SK-N-SH (cell line): ENCODE measurements at regions not wholly inside any gene's neighbourhood (a gene's known extent, or its start where the extent isn't known, plus 50 kb on each side); places are given as distances from the start of the nearest gene placed in this dataset.

Experiments used
- CTCF ChIA-PET: fragments of 300-600, 350-600 bp; formaldehyde crosslinking; extraction: SDS; loops from one replicate; lab custom pipeline; 2021; lab: Yijun Ruan, JAX
- POLR2A ChIA-PET: fragments of 350-600 bp; sonication (Branson Sonifier 250); formaldehyde crosslinking; extraction: SDS; loops from one replicate; lab custom pipeline; 2020; ENCODE audit warnings: antibody characterized with exemption, inconsistent platforms; lab: Yijun Ruan, JAX
- DNase-seq: peaks from one replicate; pipeline ENCODE4 v3.0.0; 2012
- H2AFZ ChIP-seq: fragments of 200-600 bp; sonication (generic); 2 replicates; pipeline ENCODE4 v1.8.1; 2016; ENCODE audit warnings: antibody characterized with exemption, mild to moderate bottlenecking, low read depth
- H3F3A ChIP-seq: fragments of 200-600 bp; sonication (generic); replicated peaks from 2 replicates; pipeline ENCODE3; 2016; ENCODE audit warnings: antibody characterized with exemption, mild to moderate bottlenecking; ENCODE audit not compliant: insufficient read depth
- H3K27ac ChIP-seq, 2 experiments: fragments of 200-500 bp in 1 of 2; fragments of 200-600 bp in 1 of 2; sonication (Bioruptor generic) in 1 of 2; sonication (generic), shearing (Covaris generic) in 1 of 2; 2 replicates each; pipeline versions ENCODE4 v1.5.1 to v1.6.1; 2014 to 2016; ENCODE audit warnings: low read depth in 2 of 2, inconsistent platforms in 1 of 2, low read length in 1 of 2, mild to moderate bottlenecking in 1 of 2, mixed read lengths in 1 of 2
- H3K27me3 ChIP-seq: fragments of 200-600 bp; sonication (generic), shearing (Covaris generic); 2 replicates; pipeline ENCODE4 v1.6.1; 2016; ENCODE audit warnings: mixed run types; ENCODE audit not compliant: insufficient read depth
- H3K36me3 ChIP-seq, 2 experiments: fragments of 200-500 bp in 1 of 2; fragments of 200-600 bp in 1 of 2; sonication (Bioruptor generic) in 1 of 2; sonication (generic) in 1 of 2; replicated peaks in 1 of 2; 2 replicates each; pipeline versions ENCODE3 to v1.5.1; 2014 to 2016; ENCODE audit warnings: low read length in 1 of 2, mild to moderate bottlenecking in 1 of 2; ENCODE audit not compliant: insufficient read depth in 2 of 2, control insufficient read depth in 1 of 2
- H3K4me1 ChIP-seq, 2 experiments: fragments of 200-500 bp in 1 of 2; fragments of 200-600 bp in 1 of 2; sonication (Bioruptor generic) in 1 of 2; sonication (generic), shearing (Covaris generic) in 1 of 2; 2 replicates each; pipeline versions ENCODE4 v1.5.1 to v1.6.1; 2014 to 2016; ENCODE audit warnings: low read depth in 1 of 2, low read length in 1 of 2, mixed run types in 1 of 2; ENCODE audit not compliant: insufficient read depth in 2 of 2, control insufficient read depth in 1 of 2
- H3K4me2 ChIP-seq: fragments of 200-600 bp; sonication (generic), shearing (Covaris generic); 2 replicates; pipeline ENCODE4 v1.6.1; 2017; ENCODE audit warnings: mixed run types
- H3K4me3 ChIP-seq, 2 experiments: fragments of 200-500 bp in 1 of 2; fragments of 200-600 bp in 1 of 2; sonication (Bioruptor generic) in 1 of 2; sonication (generic), shearing (Covaris generic) in 1 of 2; 2 replicates each; pipeline versions ENCODE4 v1.5.1 to v1.8.1; 2014 to 2016; ENCODE audit warnings: low read depth in 2 of 2, inconsistent platforms in 1 of 2, low read length in 1 of 2, mild to moderate bottlenecking in 1 of 2, mixed read lengths in 1 of 2, moderate library complexity in 1 of 2
- H3K79me2 ChIP-seq: fragments of 200-600 bp; sonication (generic); 2 replicates; pipeline ENCODE4 v1.8.1; 2017; ENCODE audit warnings: mild to moderate bottlenecking; ENCODE audit not compliant: insufficient read depth
- H3K9ac ChIP-seq: fragments of 200-600 bp; sonication (generic); 2 replicates; pipeline ENCODE4 v1.6.1; 2017; ENCODE audit warnings: mixed run types
- H3K9me2 ChIP-seq: fragments of 200-600 bp; sonication (generic); 2 replicates; pipeline ENCODE4 v1.6.1; 2017; ENCODE audit warnings: mixed run types
- H3K9me3 ChIP-seq: fragments of 200-600 bp; sonication (generic); 2 replicates; pipeline ENCODE4 v1.6.1; 2017; ENCODE audit warnings: mixed run types, mild to moderate bottlenecking, moderate library complexity
- H4K20me1 ChIP-seq: fragments of 200-600 bp; sonication (generic); 2 replicates; pipeline ENCODE4 v1.6.1; 2017; ENCODE audit warnings: mild to moderate bottlenecking, mixed run types; ENCODE audit not compliant: insufficient read depth
- CHD2 ChIP-seq: fragments of 150-350 bp; IDR thresholded peaks from 2 replicates; pipeline ENCODE4 v1.6.1; 2018; ENCODE audit warnings: low read length; ENCODE audit not compliant: partially characterized antibody
- ELF1 ChIP-seq: IDR thresholded peaks from 2 replicates; pipeline ENCODE4 v1.4.0; 2012
- FOSL2 ChIP-seq: IDR thresholded peaks from 2 replicates; pipeline ENCODE4 v1.4.0; 2012; ENCODE audit warnings: low read depth, mild to moderate bottlenecking, moderate library complexity, borderline replicate concordance
- FOXJ3 ChIP-seq: sonication (generic); formaldehyde crosslinking; IDR thresholded peaks from 2 replicates; pipeline ENCODE4 v1.5.1; 2020; ENCODE audit warnings: mild to moderate bottlenecking, missing genetic modification reagents
- FOXM1 ChIP-seq: IDR thresholded peaks from 2 replicates; pipeline ENCODE4 v1.4.0; 2012; ENCODE audit warnings: low read depth, mild to moderate bottlenecking
- GATA2 ChIP-seq: sonication (generic); formaldehyde crosslinking; IDR thresholded peaks from 2 replicates; pipeline ENCODE4 v1.5.0; 2020; ENCODE audit warnings: mild to moderate bottlenecking, missing genetic modification reagents
- JUND ChIP-seq: IDR thresholded peaks from 2 replicates; pipeline ENCODE4 v1.4.0; 2012
- MEF2A ChIP-seq: IDR thresholded peaks from 2 replicates; pipeline ENCODE4 v1.4.0; 2012; ENCODE audit warnings: low read depth, borderline replicate concordance
- NFIC ChIP-seq: IDR thresholded peaks from 2 replicates; pipeline ENCODE4 v1.4.0; 2012; ENCODE audit warnings: borderline replicate concordance
- PBX3 ChIP-seq: IDR thresholded peaks from 2 replicates; pipeline ENCODE4; 2012
- POLR2AphosphoS5 ChIP-seq: IDR thresholded peaks from 2 replicates; pipeline ENCODE4 v1.6.1; 2012; ENCODE audit warnings: low read depth, low read length
- RXRA ChIP-seq: IDR thresholded peaks from 2 replicates; pipeline ENCODE4 v1.4.0; 2012; ENCODE audit warnings: low read depth, mild to moderate bottlenecking, borderline replicate concordance
- SMC3 ChIP-seq: IDR thresholded peaks from 2 replicates; pipeline ENCODE4 v1.6.1; 2012; ENCODE audit warnings: low read depth, low read length, improper control_type of control experiment
- TAF1 ChIP-seq: IDR thresholded peaks from 2 replicates; pipeline ENCODE4 v1.6.1; 2012; ENCODE audit warnings: low read depth, mild to moderate bottlenecking, low read length, moderate library complexity, borderline replicate concordance
- TEAD4 ChIP-seq: IDR thresholded peaks from 2 replicates; pipeline ENCODE4 v1.4.0; 2012; ENCODE audit warnings: mild to moderate bottlenecking, borderline replicate concordance; ENCODE audit not compliant: insufficient read depth
- YY1 ChIP-seq: IDR thresholded peaks from 2 replicates; pipeline ENCODE4 v1.4.0; 2012; ENCODE audit warnings: low read depth, mild to moderate bottlenecking
- WGBS: methylation state at CpG from one replicate; pipeline ENCODE4 v1.1.6; 2017; ENCODE audit warnings: low lambda C conversion rate; 5-methylcytosine and 5-hydroxymethylcytosine counted together
- TF ChIP-seq, protein P1 (sequence below): IDR thresholded peaks from 2 replicates; pipeline ENCODE4 v1.6.1; 2012; ENCODE audit warnings: mild to moderate bottlenecking, low read depth, low read length, moderate library complexity

- ChIA-PET CTCF (interaction anchor here (1.0 kb wide), 1 partner anchor 18 kb away, joined by 3 read pairs; no protein-coding TSS in a partner anchor), POLR2A (no interaction called here)
- no peak overlapping the region for H3K4me3 ChIP-seq
- no peaks in the 10 kb centered on the region for H3K4me1 ChIP-seq
- H3K79me2 ChIP-seq = no peaks in the 10 kb centered on the region
- no peaks in the 10 kb centered on the region for H3K9me2 ChIP-seq
- no peak overlapping the region for H3K27ac ChIP-seq
- no peaks in the 10 kb centered on the region for H3K27me3 ChIP-seq
- no peaks in the 10 kb centered on the region for H3F3A ChIP-seq
- H3K9ac ChIP-seq = no peak overlapping the region
- no peak overlapping the region for H3K4me2 ChIP-seq
- no peaks in the 10 kb centered on the region for H3K9me3 ChIP-seq
- no peaks in the 10 kb centered on the region for H4K20me1 ChIP-seq
- no peaks in the 10 kb centered on the region for H3K36me3 ChIP-seq
- TF ChIP-seq FOXM1 (no peak), POLR2AphosphoS5 (no peak), TAF1 (no peak), FOXJ3 (CRISPR knock-in tag) (no peak), FOSL2 (no peak)
- DNase-seq = no peak
- H2AFZ ChIP-seq = no peak overlapping the region
Observed at GRCh38 chr2:21676676-21677075, 552.9 kb downstream of the TDRD15 start.

DNA sequence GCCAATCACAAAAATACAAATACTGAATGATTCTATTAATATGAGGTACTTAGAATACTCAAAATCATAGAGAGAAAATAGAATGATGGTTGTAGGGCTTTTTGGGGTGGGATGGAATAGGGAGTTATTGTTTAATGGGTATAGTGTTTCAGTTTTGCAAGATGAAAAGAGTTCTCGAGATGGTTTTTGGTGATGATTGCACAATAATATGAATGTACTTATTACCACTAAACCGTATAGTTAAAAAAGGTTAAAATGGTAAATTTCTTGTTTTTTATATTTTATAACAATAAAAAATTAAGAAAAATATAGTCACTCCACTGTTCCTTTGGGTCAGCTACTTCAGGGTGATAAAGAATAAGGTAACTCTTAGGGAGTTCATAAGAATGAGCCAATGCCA is 560.1 kb downstream of the TDRD15 start:
- H3F3A ChIP-seq = no peaks in the 10 kb centered on the region
- TF ChIP-seq ELF1 = no peak
- TF ChIP-seq PBX3 = no peak
- TF ChIP-seq FOSL2 = no peak
- TF ChIP-seq TAF1 = no peak
- TF ChIP-seq SMC3 = no peak
- TF ChIP-seq CHD2 = no peak
- no peak for TF ChIP-seq RXRA
- TF ChIP-seq FOXM1 = no peak
- TF ChIP-seq GATA2 (CRISPR knock-in tag) = no peak
- no peak for TF ChIP-seq NFIC
- TF ChIP-seq FOXJ3 (CRISPR knock-in tag) = no peak

DNA sequence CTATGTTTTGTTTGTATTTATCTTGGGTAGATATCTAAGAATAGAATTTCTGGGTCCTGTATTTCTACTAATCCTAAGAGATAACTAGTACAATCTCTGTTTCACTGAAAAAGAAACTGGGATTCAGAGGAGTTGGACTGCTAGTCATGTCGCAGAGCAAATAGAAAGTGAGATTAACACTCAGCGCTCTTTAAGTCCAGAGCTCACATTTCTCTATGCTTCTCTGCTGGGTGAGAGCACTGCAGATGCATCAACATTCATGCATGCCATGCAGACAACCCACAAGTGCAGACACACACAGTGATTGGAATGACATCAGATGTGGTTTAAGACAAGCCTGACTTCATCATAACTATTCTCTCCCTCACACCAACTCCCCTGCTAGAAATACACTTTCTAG is 563.8 kb downstream of the TDRD15 start:
- H3K79me2 ChIP-seq = no peaks in the 10 kb centered on the region
- no peaks in the 10 kb centered on the region; the same call in none of the 2 replicates for H3K9me3 ChIP-seq
- POLR2A ChIA-PET = interaction anchor here (0.6 kb wide), 1 partner anchor 656 kb away, joined by 5 read pairs; no protein-coding TSS in a partner anchor
- no peaks in the 10 kb centered on the region for H3K9me2 ChIP-seq
- no peak overlapping the region for H2AFZ ChIP-seq
- H3K9ac ChIP-seq = no peak overlapping the region
- no peak overlapping the region for H3K4me3 ChIP-seq
- TF ChIP-seq TEAD4 = no peak
- no peak for TF ChIP-seq SMC3
- no peak for TF ChIP-seq JUND
- no peak for TF ChIP-seq ELF1
- no peak for TF ChIP-seq MEF2A
- TF ChIP-seq CHD2 = no peak
- TF ChIP-seq YY1 = no peak
- TF ChIP-seq, protein P1, sequence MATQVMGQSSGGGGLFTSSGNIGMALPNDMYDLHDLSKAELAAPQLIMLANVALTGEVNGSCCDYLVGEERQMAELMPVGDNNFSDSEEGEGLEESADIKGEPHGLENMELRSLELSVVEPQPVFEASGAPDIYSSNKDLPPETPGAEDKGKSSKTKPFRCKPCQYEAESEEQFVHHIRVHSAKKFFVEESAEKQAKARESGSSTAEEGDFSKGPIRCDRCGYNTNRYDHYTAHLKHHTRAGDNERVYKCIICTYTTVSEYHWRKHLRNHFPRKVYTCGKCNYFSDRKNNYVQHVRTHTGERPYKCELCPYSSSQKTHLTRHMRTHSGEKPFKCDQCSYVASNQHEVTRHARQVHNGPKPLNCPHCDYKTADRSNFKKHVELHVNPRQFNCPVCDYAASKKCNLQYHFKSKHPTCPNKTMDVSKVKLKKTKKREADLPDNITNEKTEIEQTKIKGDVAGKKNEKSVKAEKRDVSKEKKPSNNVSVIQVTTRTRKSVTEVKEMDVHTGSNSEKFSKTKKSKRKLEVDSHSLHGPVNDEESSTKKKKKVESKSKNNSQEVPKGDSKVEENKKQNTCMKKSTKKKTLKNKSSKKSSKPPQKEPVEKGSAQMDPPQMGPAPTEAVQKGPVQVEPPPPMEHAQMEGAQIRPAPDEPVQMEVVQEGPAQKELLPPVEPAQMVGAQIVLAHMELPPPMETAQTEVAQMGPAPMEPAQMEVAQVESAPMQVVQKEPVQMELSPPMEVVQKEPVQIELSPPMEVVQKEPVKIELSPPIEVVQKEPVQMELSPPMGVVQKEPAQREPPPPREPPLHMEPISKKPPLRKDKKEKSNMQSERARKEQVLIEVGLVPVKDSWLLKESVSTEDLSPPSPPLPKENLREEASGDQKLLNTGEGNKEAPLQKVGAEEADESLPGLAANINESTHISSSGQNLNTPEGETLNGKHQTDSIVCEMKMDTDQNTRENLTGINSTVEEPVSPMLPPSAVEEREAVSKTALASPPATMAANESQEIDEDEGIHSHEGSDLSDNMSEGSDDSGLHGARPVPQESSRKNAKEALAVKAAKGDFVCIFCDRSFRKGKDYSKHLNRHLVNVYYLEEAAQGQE = no peak
- TF ChIP-seq, all 33 proteins: peak for 0
- H3K4me2 ChIP-seq = no peak overlapping the region
- no peaks in the 10 kb centered on the region; a peak in 1 of 4 replicates for H3K4me1 ChIP-seq
- WGBS = 36% methylated on average over 2 of the region's 2 CpGs
- no peak overlapping the region for H3K27ac ChIP-seq
- no peaks in the 10 kb centered on the region for H3F3A ChIP-seq
- no peaks in the 10 kb centered on the region for H3K36me3 ChIP-seq
- H3K27me3 ChIP-seq = no peaks in the 10 kb centered on the region
- H4K20me1 ChIP-seq = no peaks in the 10 kb centered on the region
- no peak for DNase-seq
- CTCF ChIA-PET = no interaction called here

More for the DNA sequence above, 560.1 kb downstream of the TDRD15 start:
- no peak overlapping the region for H3K4me2 ChIP-seq
- no peak overlapping the region for H2AFZ ChIP-seq
- no peaks in the 10 kb centered on the region for H3K27me3 ChIP-seq
- no peak for DNase-seq
- no peak overlapping the region for H3K4me3 ChIP-seq
- H3K9ac ChIP-seq = no peak overlapping the region
- H4K20me1 ChIP-seq = no peaks in the 10 kb centered on the region
- no peaks in the 10 kb centered on the region for H3K36me3 ChIP-seq
- WGBS = 45% methylated on average over 2 of the region's 2 CpGs
- no peak overlapping the region for H3K27ac ChIP-seq
- H3K9me2 ChIP-seq = no peaks in the 10 kb centered on the region
- no peaks in the 10 kb centered on the region for H3K4me1 ChIP-seq
- POLR2A ChIA-PET = no interaction called here
- no peaks in the 10 kb centered on the region; the same call in 1 of the 2 replicates for H3K9me3 ChIP-seq
- CTCF ChIA-PET = interaction anchor here (1.3 kb wide), 1 partner anchor 11 kb away, joined by 3 read pairs; no protein-coding TSS in a partner anchor
- H3K79me2 ChIP-seq = no peaks in the 10 kb centered on the region
